Astrocyte (in vitro differentiated cells and primary cell): ENCODE measurements at regions not wholly inside any gene's neighbourhood (a gene's known extent, or its start where the extent isn't known, plus 50 kb on each side); places are given as distances from the start of the nearest gene placed in this dataset.
"Not testable (repeated sequence)": the region's sequence is repeated elsewhere in the genome, so short reads cannot be mapped to it uniquely, and the experiment has no call there.

Source experiments
- CTCF ChIP-seq: IDR thresholded peaks from 2 replicates; pipeline ENCODE4 v1.5.1; 2011; ENCODE audit warnings: low read depth, mild to moderate bottlenecking, inconsistent platforms, low read length, moderate library complexity; ENCODE audit not compliant: insufficient read depth
- EZH2 ChIP-seq: IDR thresholded peaks from 2 replicates; pipeline ENCODE4 v1.6.1; 2012; ENCODE audit warnings: mild to moderate bottlenecking, low read length, inconsistent platforms; ENCODE audit not compliant: insufficient read depth

DNA sequence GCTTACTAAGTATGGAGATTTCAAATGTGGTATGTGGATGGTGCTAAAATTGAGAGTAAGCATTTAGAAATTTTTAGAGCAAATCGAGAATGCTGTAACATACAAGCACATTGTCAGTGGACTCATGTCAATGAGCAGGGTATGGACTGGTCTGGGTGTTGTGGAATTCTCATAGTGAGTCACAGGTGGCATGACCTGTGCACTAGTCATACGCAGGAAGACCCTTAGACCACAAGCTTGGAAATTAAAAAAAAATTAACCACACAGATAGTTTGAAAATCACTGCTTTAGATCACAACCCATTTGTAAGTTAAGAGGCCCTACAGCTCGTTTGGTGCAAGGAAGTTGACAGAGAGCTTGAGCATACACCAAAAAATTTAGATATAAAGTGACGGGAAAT, 102.9 kb upstream of the NBPF19 start:
- TF ChIP-seq CTCF, EZH2: not testable (repeated sequence)
